ENCODE measurements at regions not wholly inside any gene's neighbourhood (a gene's known extent, or its start where the extent isn't known, plus 50 kb on each side); places are given as distances from the start of the nearest gene placed in this dataset.

- H3K4me3 ChIP-seq (replicated peaks in 1 of 2; ENCODE audit: low read depth in 2 of 2, low read length in 2 of 2) = no peak overlapping the region
- TF ChIP-seq CTCF (IDR thresholded peaks at IDR 0.05; ENCODE audit: low read depth, low read length) = no peak
- DNase-seq (ENCODE audit: low read depth in 2 of 2) = peak; percentile 81 to 85
These were observed 532.6 kb upstream of the JARID2 start for GRCh38 chr6:14713008-14713960.

DNA sequence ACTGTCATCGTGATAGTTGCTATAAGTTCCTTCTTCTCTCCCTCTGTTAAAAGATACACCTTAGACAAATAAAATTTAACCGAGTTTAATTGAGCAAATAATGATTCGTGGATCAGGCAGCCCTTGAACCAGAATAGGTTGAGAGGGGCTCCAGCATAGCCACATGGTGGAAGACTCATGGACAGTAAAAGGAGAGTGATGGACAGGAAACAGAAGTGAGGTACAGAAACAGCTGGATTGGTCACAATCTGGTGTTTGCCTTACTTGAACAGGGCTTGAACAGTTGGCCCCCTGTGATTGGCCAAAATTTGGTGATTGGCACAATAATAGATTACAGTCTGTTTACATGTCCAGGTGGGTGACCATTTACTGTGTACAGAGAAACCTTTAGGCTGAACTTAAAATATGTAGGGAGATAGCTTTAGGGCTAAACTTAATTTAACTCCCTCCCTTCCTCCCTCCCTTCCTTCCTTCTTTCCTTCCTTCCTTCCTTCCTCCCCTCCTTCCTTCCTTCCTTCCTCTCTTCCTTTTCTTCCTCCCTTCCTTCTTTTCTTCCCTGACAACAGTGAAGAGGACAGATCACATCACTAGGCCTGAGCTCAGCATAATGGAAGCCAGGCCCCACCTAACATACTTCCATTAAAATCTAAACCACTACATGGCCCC is 531.8 kb upstream of the JARID2 start:
- TF ChIP-seq CTCF (IDR thresholded peaks at IDR 0.05; ENCODE audit: low read depth, low read length) = no peak
- DNase-seq (ENCODE audit: low read depth in 2 of 2) = no peak
- H3K4me3 ChIP-seq (replicated peaks in 1 of 2; ENCODE audit: low read depth in 2 of 2, low read length in 2 of 2) = no peak overlapping the region

DNA sequence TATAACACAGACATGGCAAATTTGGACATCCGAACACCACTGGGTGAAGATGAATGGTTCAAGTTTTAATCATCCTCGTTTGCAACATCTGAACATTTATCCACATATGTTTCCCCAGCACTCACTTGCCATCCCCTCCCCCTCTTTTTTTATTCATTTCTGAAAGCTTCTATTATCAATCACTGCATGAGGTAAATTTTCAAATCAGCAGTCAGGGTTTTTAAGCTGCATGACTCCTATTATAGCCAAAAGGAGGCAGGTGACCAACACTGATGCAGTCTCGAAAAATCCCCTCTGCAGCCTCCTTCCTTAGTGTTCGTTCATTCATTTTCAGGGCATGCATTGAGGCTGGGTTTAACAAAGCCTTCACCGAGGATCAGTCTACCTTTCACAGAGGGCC is 530.8 kb upstream of the JARID2 start:
- no peak for TF ChIP-seq CTCF (IDR thresholded peaks at IDR 0.05; ENCODE audit: low read depth, low read length)
- H3K4me3 ChIP-seq (replicated peaks in 1 of 2; ENCODE audit: low read depth in 2 of 2, low read length in 2 of 2) = no peak overlapping the region
- no peak for DNase-seq (ENCODE audit: low read depth in 2 of 2)

- no peak for DNase-seq (ENCODE audit: low read depth in 2 of 2)
- TF ChIP-seq CTCF (IDR thresholded peaks at IDR 0.05; ENCODE audit: low read depth, low read length) = no peak
- no peak overlapping the region for H3K4me3 ChIP-seq (replicated peaks in 1 of 2; ENCODE audit: low read depth in 2 of 2, low read length in 2 of 2)
These were observed 529.2 kb upstream of the JARID2 start for GRCh38 chr6:14716499-14717146.

DNA sequence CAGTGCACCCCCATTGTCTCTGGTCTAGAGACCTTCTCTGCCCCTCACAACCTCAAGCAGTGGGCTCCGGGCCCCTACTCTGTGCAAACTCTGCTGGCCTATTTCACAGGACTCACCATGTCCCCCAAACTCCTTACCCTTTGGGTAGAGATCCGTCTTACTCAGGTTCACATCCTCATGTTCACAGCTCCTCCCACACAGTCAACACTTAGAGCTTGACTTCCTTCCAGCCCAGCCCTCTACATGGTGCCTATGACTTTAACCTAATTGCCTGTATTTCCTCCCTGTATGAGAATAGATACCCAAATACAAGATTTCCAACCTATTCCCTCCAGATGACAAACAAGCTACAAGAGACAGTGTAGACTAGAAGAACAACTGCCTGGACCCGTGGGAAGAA is 528.6 kb upstream of the JARID2 start:
- no peak for TF ChIP-seq CTCF (IDR thresholded peaks at IDR 0.05; ENCODE audit: low read depth, low read length)
- DNase-seq (ENCODE audit: low read depth in 2 of 2) = no peak
- H3K4me3 ChIP-seq (replicated peaks in 1 of 2; ENCODE audit: low read depth in 2 of 2, low read length in 2 of 2) = no peak overlapping the region

GRCh38 chr6:14718861-14719260 is 527.0 kb upstream of the JARID2 start:
- H3K4me3 ChIP-seq (replicated peaks in 1 of 2; ENCODE audit: low read depth in 2 of 2, low read length in 2 of 2) = no peak overlapping the region
- TF ChIP-seq CTCF (IDR thresholded peaks at IDR 0.05; ENCODE audit: low read depth, low read length) = no peak
- no peak for DNase-seq (ENCODE audit: low read depth in 2 of 2)
